Bronchial epithelial cell (primary cell): ENCODE measurements at regions not wholly inside any gene's neighbourhood (a gene's known extent, or its start where the extent isn't known, plus 50 kb on each side); places are given as distances from the start of the nearest gene placed in this dataset.
A peak's percentile ranks its signal among the peaks of the same experiment; 100 is the strongest.
"Not testable (repeated sequence)": the region's sequence is repeated elsewhere in the genome, so short reads cannot be mapped to it uniquely, and the experiment has no call there.

Experiments
- DNase-seq: peaks from one replicate; pipeline ENCODE4 v3.0.0-alpha.2; 2010; ENCODE audit warnings: low read depth
- FAIRE-seq: peaks from 2 replicates; lab custom pipeline; 2011; peaks lifted over from hg19 to GRCh38; lab: Jason Lieb, UNC
- H3K27me3 ChIP-seq: 2 replicates; pipeline ENCODE4 v1.5.1; 2011; ENCODE audit warnings: low read length; ENCODE audit not compliant: control insufficient read depth, insufficient read depth
- H3K36me3 ChIP-seq: 2 replicates; pipeline ENCODE4 v1.5.1; 2011; ENCODE audit warnings: low read length; ENCODE audit not compliant: control insufficient read depth, insufficient read depth
- H3K4me3 ChIP-seq: 2 replicates; pipeline ENCODE4 v1.5.1; 2011; ENCODE audit warnings: mild to moderate bottlenecking, low read depth, low read length, control low read depth
- TF ChIP-seq, protein P1 (sequence below): IDR thresholded peaks from 2 replicates; pipeline ENCODE4 v1.5.1; 2011; ENCODE audit warnings: mild to moderate bottlenecking, moderate library complexity, low read length, control low read depth, inconsistent platforms; ENCODE audit not compliant: insufficient read depth, severe bottlenecking

DNA sequence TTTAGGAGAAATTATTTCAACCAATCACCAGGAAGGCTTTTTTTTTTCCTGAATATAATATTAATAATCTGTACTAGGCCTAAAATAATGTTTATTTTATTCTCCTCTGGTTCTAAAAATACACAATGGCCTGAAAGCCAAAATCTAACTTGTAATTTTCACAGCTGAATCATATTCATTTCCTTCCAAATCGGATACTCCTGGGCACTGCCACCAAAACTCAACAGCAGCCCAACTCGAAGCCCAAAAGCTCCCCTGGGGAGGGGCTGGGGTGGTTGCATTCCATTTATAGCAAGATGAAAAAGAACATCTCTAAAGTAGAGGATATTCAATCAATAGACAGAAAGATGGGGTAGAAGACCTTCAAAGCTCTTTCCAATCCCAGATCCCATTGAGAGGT lies 100.5 kb upstream of the SETBP1 start:
- TF ChIP-seq, protein P1, sequence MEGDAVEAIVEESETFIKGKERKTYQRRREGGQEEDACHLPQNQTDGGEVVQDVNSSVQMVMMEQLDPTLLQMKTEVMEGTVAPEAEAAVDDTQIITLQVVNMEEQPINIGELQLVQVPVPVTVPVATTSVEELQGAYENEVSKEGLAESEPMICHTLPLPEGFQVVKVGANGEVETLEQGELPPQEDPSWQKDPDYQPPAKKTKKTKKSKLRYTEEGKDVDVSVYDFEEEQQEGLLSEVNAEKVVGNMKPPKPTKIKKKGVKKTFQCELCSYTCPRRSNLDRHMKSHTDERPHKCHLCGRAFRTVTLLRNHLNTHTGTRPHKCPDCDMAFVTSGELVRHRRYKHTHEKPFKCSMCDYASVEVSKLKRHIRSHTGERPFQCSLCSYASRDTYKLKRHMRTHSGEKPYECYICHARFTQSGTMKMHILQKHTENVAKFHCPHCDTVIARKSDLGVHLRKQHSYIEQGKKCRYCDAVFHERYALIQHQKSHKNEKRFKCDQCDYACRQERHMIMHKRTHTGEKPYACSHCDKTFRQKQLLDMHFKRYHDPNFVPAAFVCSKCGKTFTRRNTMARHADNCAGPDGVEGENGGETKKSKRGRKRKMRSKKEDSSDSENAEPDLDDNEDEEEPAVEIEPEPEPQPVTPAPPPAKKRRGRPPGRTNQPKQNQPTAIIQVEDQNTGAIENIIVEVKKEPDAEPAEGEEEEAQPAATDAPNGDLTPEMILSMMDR, result no peak
- no peak overlapping the region for H3K4me3 ChIP-seq
- DNase-seq (no peak), FAIRE-seq (no peak)
- H3K36me3 ChIP-seq, result no peaks in the 10 kb centered on the region
- H3K27me3 ChIP-seq, result no peaks in the 10 kb centered on the region

DNA sequence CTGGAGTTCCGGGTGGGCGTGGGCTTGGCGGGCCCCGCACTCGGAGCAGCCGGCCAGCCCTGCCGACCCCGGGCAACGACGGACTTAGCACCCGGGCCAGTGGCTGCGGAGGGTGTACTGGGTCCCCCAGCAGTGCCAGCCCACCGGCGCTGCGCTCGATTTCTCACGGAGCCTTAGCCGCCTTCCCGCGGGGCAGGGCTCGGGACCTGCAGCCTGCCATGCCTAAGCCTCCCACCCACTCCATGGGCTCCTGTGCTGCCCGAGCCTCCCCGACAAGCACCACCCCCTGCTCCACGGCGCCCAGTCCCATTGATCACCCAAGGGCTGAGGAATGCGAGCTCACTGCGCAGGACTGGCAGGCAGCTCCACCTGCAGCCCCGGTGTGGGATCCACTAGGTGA lies 99.9 kb upstream of the SETBP1 start:
- DNase-seq, H3K4me3 ChIP-seq, H3K27me3 ChIP-seq, FAIRE-seq, H3K36me3 ChIP-seq: not testable (repeated sequence)

GRCh38 chr18:44582456-44582855 lies 98.2 kb upstream of the SETBP1 start:
- TF ChIP-seq, protein P1, result no peak
- no peak for FAIRE-seq
- H3K36me3 ChIP-seq, result no peaks in the 10 kb centered on the region
- DNase-seq, result no peak
- no peaks in the 10 kb centered on the region for H3K27me3 ChIP-seq
- no peak overlapping the region for H3K4me3 ChIP-seq

DNA sequence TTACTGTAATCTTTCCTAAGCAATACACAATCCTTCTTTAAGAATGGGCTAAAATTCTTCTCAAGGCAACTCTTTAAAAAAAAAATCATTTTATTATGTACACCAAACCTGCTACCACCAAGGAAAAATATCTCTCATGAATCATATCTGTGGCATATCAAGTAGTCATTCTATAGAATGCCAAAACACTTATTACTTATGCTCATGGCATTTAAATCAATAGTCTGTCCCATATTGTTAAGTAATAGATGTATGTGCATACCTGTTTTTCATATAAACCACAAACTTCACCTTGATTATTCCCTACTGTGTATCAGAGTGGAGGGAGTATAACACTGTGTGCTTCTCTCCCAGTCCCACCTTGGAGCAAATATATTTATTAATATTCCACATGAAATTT lies 95.8 kb upstream of the SETBP1 start:
- FAIRE-seq, result no peak
- Histone ChIP-seq H3K27me3 (no peaks in the 10 kb centered on the region), H3K4me3 (no peak overlapping the region), H3K36me3 (no peaks in the 10 kb centered on the region)
- peak; percentile 72 for DNase-seq
- TF ChIP-seq, protein P1, result no peak

GRCh38 chr18:44586782-44587524 lies 93.7 kb upstream of the SETBP1 start:
- no peak for FAIRE-seq
- Histone ChIP-seq H3K36me3 (no peaks in the 10 kb centered on the region), H3K4me3 (no peak overlapping the region), H3K27me3 (no peaks in the 10 kb centered on the region)
- TF ChIP-seq, protein P1, result no peak
- DNase-seq, result no peak

- no peaks in the 10 kb centered on the region for H3K36me3 ChIP-seq
- DNase-seq (no peak), FAIRE-seq (no peak)
- no peak overlapping the region for H3K4me3 ChIP-seq
- TF ChIP-seq, protein P1, result no peak
- H3K27me3 ChIP-seq, result no peaks in the 10 kb centered on the region
These were observed 92.2 kb upstream of the SETBP1 start for GRCh38 chr18:44588508-44588907.
